HCT116 (cell line): ENCODE measurements at regions not wholly inside any gene's neighbourhood (a gene's known extent, or its start where the extent isn't known, plus 50 kb on each side); places are given as distances from the start of the nearest gene placed in this dataset.
A peak's percentile ranks its signal among the peaks of the same experiment; 100 is the strongest.

Experiments used
- ATAC-seq: fragments of 200-7000 bp; cut with Tn5 transposase; 2 replicates; pipeline ENCODE4 v1.9.1; 2020; ENCODE audit warnings: mild to moderate bottlenecking, moderate library complexity
- BruUV-seq: library from RNA; stranded (reverse); fragments of 400-500 nt; replicated peaks from 2 replicates; lab custom pipeline; 2021; lab: Mats Ljungman, UMichigan
- CTCF ChIA-PET: fragments of 300-600 bp; sonication (Branson Sonifier 250); formaldehyde crosslinking; loops from one replicate; lab custom pipeline; 2021; ENCODE audit warnings: antibody characterized with exemption; lab: Charles Lee
- POLR2A ChIA-PET: fragments of 300-600, 350-600 bp; sonication (Branson Sonifier 250); formaldehyde crosslinking; loops from one replicate; lab custom pipeline; 2021; ENCODE audit warnings: antibody characterized with exemption; lab: Charles Lee
- RAD21 ChIA-PET, 2 experiments: fragments of 300-600 bp; sonication (Branson Sonifier 250); formaldehyde crosslinking; loops; one replicate each; lab custom pipeline; 2023; ENCODE audit warnings: low total read pairs in 2 of 2; ENCODE audit not compliant: uncharacterized antibody in 2 of 2, unreplicated experiment in 2 of 2, low non-redundant PET in 1 of 2; lab: Charles Lee
- DNase-seq: peaks from one replicate; pipeline ENCODE4 v3.0.0-alpha.2; 2010; ENCODE audit warnings: low read depth, low spot score
- H2AFZ ChIP-seq: fragments of 200-600 bp; shearing (Covaris generic), sonication (generic); 2 replicates; pipeline ENCODE4 v1.6.1; 2017; ENCODE audit warnings: low read depth, mixed run types, mixed read lengths, antibody characterized with exemption, low read length; ENCODE audit not compliant: poor library complexity, severe bottlenecking
- H3K27ac ChIP-seq: 2 replicates; pipeline ENCODE4 v1.5.1; 2012; ENCODE audit warnings: low read depth, low read length
- H3K27me3 ChIP-seq: fragments of 200-600 bp; sonication (generic); 2 replicates; pipeline ENCODE4 v1.6.1; 2016; ENCODE audit warnings: mixed run types, low read length, mixed read lengths; ENCODE audit not compliant: insufficient read depth
- H3K36me3 ChIP-seq, 2 experiments: fragments of 200-500 bp in 1 of 2; fragments of 200-600 bp in 1 of 2; sonication (Bioruptor generic) in 1 of 2; sonication (generic) in 1 of 2; 2 replicates each; pipeline versions ENCODE4 v1.5.1 to v1.6.1; 2014 to 2016; ENCODE audit warnings: low read length in 2 of 2, inconsistent platforms in 1 of 2, mixed read lengths in 1 of 2, mixed run types in 1 of 2; ENCODE audit not compliant: insufficient read depth in 2 of 2, control insufficient read depth in 1 of 2
- H3K4me1 ChIP-seq, 2 experiments: fragments of 200-600 bp in 1 of 2; sonication (generic) in 1 of 2; 2 replicates each; pipeline versions ENCODE4 v1.5.1 to v1.6.1; 2012 to 2017; ENCODE audit warnings: low read length in 2 of 2, inconsistent platforms in 1 of 2, mild to moderate bottlenecking in 1 of 2, mixed read lengths in 1 of 2, mixed run types in 1 of 2, moderate library complexity in 1 of 2; ENCODE audit not compliant: insufficient read depth in 2 of 2, control insufficient read depth in 1 of 2
- H3K4me2 ChIP-seq: fragments of 200-600 bp; sonication (generic); 2 replicates; pipeline ENCODE4 v1.6.1; 2017; ENCODE audit warnings: mixed run types, low read length, mixed read lengths
- H3K4me3 ChIP-seq, 2 experiments: fragments of 200-600 bp in 1 of 2; sonication (generic) in 1 of 2; replicated peaks in 1 of 2; 2 replicates each; pipeline ENCODE4 v1.5.1; 2011 to 2016; ENCODE audit warnings: low read length in 2 of 2, control low read depth in 1 of 2, low read depth in 1 of 2, mild to moderate bottlenecking in 1 of 2, mixed read lengths in 1 of 2, mixed run types in 1 of 2
- H3K79me2 ChIP-seq: fragments of 200-600 bp; sonication (generic); 2 replicates; pipeline ENCODE4 v1.6.1; 2017; ENCODE audit warnings: mild to moderate bottlenecking, mixed run types, low read length, moderate library complexity, mixed read lengths; ENCODE audit not compliant: insufficient read depth
- H3K9ac ChIP-seq: fragments of 200-600 bp; sonication (generic); 2 replicates; pipeline ENCODE4 v1.6.1; 2016; ENCODE audit warnings: low read length, mixed read lengths
- H3K9me2 ChIP-seq: fragments of 200-600 bp; sonication (generic), shearing (Covaris generic); 2 replicates; pipeline ENCODE4 v1.6.1; 2017; ENCODE audit warnings: mixed run types, mild to moderate bottlenecking, moderate library complexity; ENCODE audit not compliant: insufficient read depth
- H3K9me3 ChIP-seq, 2 experiments: fragments of 200-500 bp in 1 of 2; fragments of 200-600 bp in 1 of 2; sonication (Bioruptor generic) in 1 of 2; sonication (generic) in 1 of 2; 2 replicates each; pipeline ENCODE4 v1.6.1; 2014 to 2017; ENCODE audit warnings: low read length in 2 of 2, mixed read lengths in 2 of 2, inconsistent platforms in 1 of 2, low read depth in 1 of 2, mild to moderate bottlenecking in 1 of 2, mixed run types in 1 of 2, moderate library complexity in 1 of 2; ENCODE audit not compliant: control insufficient read depth in 1 of 2, insufficient read depth in 1 of 2
- H4K20me1 ChIP-seq: fragments of 200-600 bp; sonication (generic), shearing (Covaris generic); 2 replicates; pipeline ENCODE4 v1.6.1; 2017; ENCODE audit warnings: mixed run types, mild to moderate bottlenecking, moderate library complexity; ENCODE audit not compliant: insufficient read depth
- CBX3 ChIP-seq: IDR thresholded peaks from 2 replicates; pipeline ENCODE4 v1.6.1; 2012; ENCODE audit warnings: low read depth
- CEBPB ChIP-seq: IDR thresholded peaks from 2 replicates; pipeline ENCODE4 v1.6.1; 2012; ENCODE audit warnings: low read depth
- EGR1 ChIP-seq: IDR thresholded peaks from 2 replicates; pipeline ENCODE4 v1.6.1; 2012; ENCODE audit warnings: low read depth
- EZH2 ChIP-seq: fragments of 200-600 bp; sonication (generic); IDR thresholded peaks from 2 replicates; pipeline ENCODE4 v1.6.1; 2017; ENCODE audit warnings: antibody characterized with exemption, mixed run types
- POLR2A ChIP-seq: IDR thresholded peaks from 2 replicates; pipeline ENCODE4 v1.7.0; 2011; ENCODE audit warnings: borderline replicate concordance; ENCODE audit not compliant: insufficient read depth, insufficient read length; ENCODE audit errors: extremely low read depth
- SP1 ChIP-seq: IDR thresholded peaks from 2 replicates; pipeline ENCODE4 v1.6.1; 2012; ENCODE audit warnings: low read depth
- ZNF274 ChIP-seq: fragments of 200-500 bp; sonication (Bioruptor generic); IDR thresholded peaks from 2 replicates; pipeline ENCODE4 v1.6.1; 2014; ENCODE audit warnings: mild to moderate bottlenecking, low read depth, low read length, inconsistent platforms
- intact Hi-C: fragments of 100-400 bp; cut with micrococcal nuclease; formaldehyde crosslinking; loops from 2 replicates; pipeline ENCODE4 v1.10.0; 2022
- TF ChIP-seq, protein P1 (sequence below), 3 experiments: fragments of 200-600 bp in 1 of 3; sonication (generic) in 1 of 3; IDR thresholded peaks in 2 of 3; conservative IDR thresholded peaks in 1 of 3; 2 replicates each; pipeline ENCODE4 v1.5.1; 2012 to 2017; ENCODE audit warnings: low read depth in 2 of 3, low read length in 2 of 3, antibody characterized with exemption in 1 of 3, borderline replicate concordance in 1 of 3, control low read depth in 1 of 3, mild to moderate bottlenecking in 1 of 3, mixed read lengths in 1 of 3, mixed run types in 1 of 3, moderate library complexity in 1 of 3; ENCODE audit not compliant: insufficient read depth in 1 of 3
- TF ChIP-seq, protein P2 (sequence below): IDR thresholded peaks from 2 replicates; pipeline ENCODE4 v1.6.1; 2012
- TF ChIP-seq, protein P3 (sequence below): IDR thresholded peaks from 2 replicates; pipeline ENCODE4 v1.6.1; 2012; ENCODE audit warnings: low read depth
- TF ChIP-seq, protein P4 (sequence below): IDR thresholded peaks from 2 replicates; pipeline ENCODE4 v1.6.1; 2011; ENCODE audit warnings: mild to moderate bottlenecking, low read length, moderate library complexity; ENCODE audit not compliant: insufficient replicate concordance; ENCODE audit errors: extremely low read depth

DNA sequence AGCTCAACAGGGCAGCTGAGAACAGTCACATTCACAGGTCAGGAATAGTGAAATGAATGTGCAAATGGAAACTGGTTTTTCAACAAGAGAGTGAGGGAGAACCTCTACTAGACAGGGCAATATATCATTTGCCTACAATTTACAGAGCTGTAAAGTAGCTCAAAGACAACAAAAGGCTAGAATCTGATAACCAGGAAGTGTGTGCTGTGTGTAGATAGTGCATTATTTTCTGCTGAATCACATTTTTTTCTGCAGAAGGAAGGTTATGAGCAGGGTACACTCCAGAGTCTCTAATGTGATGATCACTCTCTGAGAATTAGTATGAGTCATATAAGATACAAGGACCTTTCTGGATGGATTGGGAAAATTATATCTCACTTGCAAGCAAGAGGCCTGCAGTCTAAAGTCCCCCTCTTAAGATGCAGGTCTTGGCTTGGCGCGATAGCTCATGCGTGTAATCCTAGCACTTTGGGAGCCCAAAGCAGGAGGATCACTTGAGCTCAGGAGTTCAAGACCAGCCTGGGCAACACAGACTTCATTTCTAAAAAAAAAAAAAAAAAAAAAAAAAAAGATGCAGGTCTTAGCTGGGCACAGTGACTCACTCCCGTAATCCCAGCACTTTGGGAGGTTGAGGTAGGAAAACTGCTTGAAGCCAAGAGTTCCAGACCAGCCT is 59.9 kb upstream of the COBL start (continued):
- TF ChIP-seq, protein P1, sequence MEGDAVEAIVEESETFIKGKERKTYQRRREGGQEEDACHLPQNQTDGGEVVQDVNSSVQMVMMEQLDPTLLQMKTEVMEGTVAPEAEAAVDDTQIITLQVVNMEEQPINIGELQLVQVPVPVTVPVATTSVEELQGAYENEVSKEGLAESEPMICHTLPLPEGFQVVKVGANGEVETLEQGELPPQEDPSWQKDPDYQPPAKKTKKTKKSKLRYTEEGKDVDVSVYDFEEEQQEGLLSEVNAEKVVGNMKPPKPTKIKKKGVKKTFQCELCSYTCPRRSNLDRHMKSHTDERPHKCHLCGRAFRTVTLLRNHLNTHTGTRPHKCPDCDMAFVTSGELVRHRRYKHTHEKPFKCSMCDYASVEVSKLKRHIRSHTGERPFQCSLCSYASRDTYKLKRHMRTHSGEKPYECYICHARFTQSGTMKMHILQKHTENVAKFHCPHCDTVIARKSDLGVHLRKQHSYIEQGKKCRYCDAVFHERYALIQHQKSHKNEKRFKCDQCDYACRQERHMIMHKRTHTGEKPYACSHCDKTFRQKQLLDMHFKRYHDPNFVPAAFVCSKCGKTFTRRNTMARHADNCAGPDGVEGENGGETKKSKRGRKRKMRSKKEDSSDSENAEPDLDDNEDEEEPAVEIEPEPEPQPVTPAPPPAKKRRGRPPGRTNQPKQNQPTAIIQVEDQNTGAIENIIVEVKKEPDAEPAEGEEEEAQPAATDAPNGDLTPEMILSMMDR (IDR thresholded peaks at IDR 0.05 in 2 of 3, conservative IDR thresholded peaks at IDR 0.05 in 1 of 3; ENCODE audit: borderline replicate concordance in 1 of 3, insufficient read depth in 1 of 3, low read depth in 2 of 3, low read length in 2 of 3): no peak
- TF ChIP-seq, all 23 proteins: peak for 10

DNA sequence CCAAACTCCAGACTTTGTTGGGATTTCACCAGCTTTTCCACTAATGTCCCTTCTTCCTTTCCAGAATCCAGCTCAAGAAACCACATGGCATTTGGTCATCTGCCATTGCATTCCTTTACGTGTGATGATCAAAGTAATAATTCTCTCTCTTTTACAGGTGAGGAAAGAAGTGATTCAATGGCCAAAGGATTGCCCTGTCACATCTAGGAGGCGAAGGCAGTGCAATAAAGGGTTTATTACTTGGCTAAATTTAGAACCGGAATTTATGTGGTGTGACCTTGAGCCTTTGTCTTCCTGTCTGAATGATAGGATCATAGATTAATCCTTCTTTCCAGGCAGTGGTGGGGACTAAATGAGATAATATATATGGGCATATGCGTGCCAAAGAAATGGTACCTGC is 58.3 kb upstream of the COBL start:
- ATAC-seq (peak; percentile 61), DNase-seq (peak; percentile 65)
- peaks cover 29 to 48% of the 10 kb centered on the region in 2 experiments for H3K4me1 ChIP-seq
- H3K9me3 ChIP-seq: no peaks in the 10 kb centered on the region
- intact Hi-C loops: loop anchor here (10.0 kb wide), 1 partner anchor 930 kb away; no protein-coding TSS in a partner anchor
- ChIA-PET CTCF (interaction anchor here (1.1 to 3.5 kb wide), 3 partner anchors 8 to 212 kb away, joined by 3 to 24 read pairs (median 3); no protein-coding TSS in a partner anchor), POLR2A (no interaction called here), RAD21 (interaction anchor here in 1 of 2 experiments (1.2 kb wide), 1 partner anchor 212 kb away, joined by 4 read pairs; no protein-coding TSS in a partner anchor)
- peak overlapping the region; percentile 4; the same call in 1 of the 2 replicates for H3K27ac ChIP-seq
- no peaks in the 10 kb centered on the region for H3K9me2 ChIP-seq
- no peaks in the 10 kb centered on the region for H3K27me3 ChIP-seq
- H3K4me2 ChIP-seq: peak overlapping the region; percentile 60
- H4K20me1 ChIP-seq: no peaks in the 10 kb centered on the region
- no peak overlapping the region; a peak in 1 of 4 replicates for H3K4me3 ChIP-seq
- H3K79me2 ChIP-seq: no peaks in the 10 kb centered on the region
- BruUV-seq: no TSS peak
- H3K9ac ChIP-seq: no peak overlapping the region
- H3K36me3 ChIP-seq: no peaks in the 10 kb centered on the region
- H2AFZ ChIP-seq: no peak overlapping the region
- peak; percentile 70 for TF ChIP-seq SP1
- TF ChIP-seq EZH2: no peak
- TF ChIP-seq ZNF274: no peak
- TF ChIP-seq POLR2A: no peak
- no peak for TF ChIP-seq EGR1
- TF ChIP-seq, protein P1 (IDR thresholded peaks at IDR 0.05 in 2 of 3, conservative IDR thresholded peaks at IDR 0.05 in 1 of 3; ENCODE audit: borderline replicate concordance in 1 of 3, insufficient read depth in 1 of 3, low read depth in 2 of 3, low read length in 2 of 3): no peak
- TF ChIP-seq, protein P2, sequence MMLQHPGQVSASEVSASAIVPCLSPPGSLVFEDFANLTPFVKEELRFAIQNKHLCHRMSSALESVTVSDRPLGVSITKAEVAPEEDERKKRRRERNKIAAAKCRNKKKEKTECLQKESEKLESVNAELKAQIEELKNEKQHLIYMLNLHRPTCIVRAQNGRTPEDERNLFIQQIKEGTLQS: no peak
- peak; percentile 64; the same call in 1 of the 2 replicates for TF ChIP-seq CEBPB
- TF ChIP-seq, protein P3, sequence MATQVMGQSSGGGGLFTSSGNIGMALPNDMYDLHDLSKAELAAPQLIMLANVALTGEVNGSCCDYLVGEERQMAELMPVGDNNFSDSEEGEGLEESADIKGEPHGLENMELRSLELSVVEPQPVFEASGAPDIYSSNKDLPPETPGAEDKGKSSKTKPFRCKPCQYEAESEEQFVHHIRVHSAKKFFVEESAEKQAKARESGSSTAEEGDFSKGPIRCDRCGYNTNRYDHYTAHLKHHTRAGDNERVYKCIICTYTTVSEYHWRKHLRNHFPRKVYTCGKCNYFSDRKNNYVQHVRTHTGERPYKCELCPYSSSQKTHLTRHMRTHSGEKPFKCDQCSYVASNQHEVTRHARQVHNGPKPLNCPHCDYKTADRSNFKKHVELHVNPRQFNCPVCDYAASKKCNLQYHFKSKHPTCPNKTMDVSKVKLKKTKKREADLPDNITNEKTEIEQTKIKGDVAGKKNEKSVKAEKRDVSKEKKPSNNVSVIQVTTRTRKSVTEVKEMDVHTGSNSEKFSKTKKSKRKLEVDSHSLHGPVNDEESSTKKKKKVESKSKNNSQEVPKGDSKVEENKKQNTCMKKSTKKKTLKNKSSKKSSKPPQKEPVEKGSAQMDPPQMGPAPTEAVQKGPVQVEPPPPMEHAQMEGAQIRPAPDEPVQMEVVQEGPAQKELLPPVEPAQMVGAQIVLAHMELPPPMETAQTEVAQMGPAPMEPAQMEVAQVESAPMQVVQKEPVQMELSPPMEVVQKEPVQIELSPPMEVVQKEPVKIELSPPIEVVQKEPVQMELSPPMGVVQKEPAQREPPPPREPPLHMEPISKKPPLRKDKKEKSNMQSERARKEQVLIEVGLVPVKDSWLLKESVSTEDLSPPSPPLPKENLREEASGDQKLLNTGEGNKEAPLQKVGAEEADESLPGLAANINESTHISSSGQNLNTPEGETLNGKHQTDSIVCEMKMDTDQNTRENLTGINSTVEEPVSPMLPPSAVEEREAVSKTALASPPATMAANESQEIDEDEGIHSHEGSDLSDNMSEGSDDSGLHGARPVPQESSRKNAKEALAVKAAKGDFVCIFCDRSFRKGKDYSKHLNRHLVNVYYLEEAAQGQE: no peak
- TF ChIP-seq, protein P4, sequence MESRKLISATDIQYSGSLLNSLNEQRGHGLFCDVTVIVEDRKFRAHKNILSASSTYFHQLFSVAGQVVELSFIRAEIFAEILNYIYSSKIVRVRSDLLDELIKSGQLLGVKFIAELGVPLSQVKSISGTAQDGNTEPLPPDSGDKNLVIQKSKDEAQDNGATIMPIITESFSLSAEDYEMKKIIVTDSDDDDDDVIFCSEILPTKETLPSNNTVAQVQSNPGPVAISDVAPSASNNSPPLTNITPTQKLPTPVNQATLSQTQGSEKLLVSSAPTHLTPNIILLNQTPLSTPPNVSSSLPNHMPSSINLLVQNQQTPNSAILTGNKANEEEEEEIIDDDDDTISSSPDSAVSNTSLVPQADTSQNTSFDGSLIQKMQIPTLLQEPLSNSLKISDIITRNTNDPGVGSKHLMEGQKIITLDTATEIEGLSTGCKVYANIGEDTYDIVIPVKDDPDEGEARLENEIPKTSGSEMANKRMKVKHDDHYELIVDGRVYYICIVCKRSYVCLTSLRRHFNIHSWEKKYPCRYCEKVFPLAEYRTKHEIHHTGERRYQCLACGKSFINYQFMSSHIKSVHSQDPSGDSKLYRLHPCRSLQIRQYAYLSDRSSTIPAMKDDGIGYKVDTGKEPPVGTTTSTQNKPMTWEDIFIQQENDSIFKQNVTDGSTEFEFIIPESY: no peak
- TF ChIP-seq CBX3: peak; percentile 37; the same call in 1 of the 2 replicates
